ENCODE measurements at regions not wholly inside any gene's neighbourhood (a gene's known extent, or its start where the extent isn't known, plus 50 kb on each side); places are given as distances from the start of the nearest gene placed in this dataset.

DNA sequence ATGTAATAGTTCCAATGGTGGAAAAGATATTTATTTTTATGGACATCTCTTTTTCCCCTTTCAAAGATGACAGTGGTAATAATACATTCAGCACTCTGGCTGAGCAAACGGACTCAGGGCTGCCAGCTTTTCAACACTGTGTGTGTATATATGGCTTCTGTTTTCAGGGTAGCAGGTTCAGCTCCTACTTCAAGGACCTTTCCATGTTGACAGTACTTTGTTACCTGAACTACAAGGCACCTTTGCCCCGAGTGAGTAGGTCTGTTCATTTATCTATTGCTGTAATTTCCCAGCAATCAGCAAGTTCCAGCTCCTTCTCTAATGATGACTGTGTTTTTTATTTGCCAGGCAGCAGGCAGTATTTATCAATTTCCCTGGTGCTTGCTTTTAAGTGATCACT, 387.4 kb upstream of the KIF2A start:
- peak; percentile 1 for DNase-seq

- peak; percentile 49 for DNase-seq
Measured at GRCh38 chr5:61919920-61920319, 386.1 kb upstream of the KIF2A start.

DNA sequence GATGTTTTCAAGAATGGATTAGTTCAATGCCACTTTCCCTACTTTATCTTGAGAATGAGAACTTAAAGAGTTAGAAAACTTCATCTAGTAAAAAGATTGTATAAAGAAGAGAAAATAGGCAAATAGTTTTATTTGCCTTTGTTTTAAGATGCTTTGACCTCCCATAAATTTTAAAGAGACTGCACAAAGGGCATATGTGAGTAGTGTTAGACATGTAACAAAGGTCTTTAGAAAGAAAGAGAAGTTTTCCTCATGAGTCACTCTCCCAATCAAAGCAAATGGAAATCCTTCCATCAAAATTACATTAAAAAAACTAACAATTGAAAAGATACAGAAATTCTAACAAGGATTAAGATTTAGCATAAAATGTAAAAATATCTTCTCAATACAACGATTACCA, 381.8 kb upstream of the KIF2A start:
- no peak for DNase-seq

DNA sequence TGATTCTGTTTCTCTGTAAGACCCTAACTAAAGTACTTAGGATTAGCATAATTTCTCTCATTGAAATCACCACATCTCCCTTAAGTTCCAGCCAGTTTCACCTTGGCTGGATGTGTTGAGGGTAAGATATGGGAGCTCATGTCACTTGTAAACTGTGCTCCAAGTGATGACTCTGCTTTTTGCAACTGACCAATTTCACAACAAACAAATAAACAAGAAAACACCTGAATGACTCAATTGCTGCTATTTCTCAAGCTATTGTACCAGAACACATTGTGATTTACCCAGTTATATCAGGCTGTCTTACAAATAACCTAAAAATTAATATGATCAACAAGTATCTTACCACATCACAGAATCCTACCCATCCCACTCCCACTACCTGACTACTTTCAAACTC, 379.1 kb upstream of the KIF2A start:
- DNase-seq, result no peak

DNA sequence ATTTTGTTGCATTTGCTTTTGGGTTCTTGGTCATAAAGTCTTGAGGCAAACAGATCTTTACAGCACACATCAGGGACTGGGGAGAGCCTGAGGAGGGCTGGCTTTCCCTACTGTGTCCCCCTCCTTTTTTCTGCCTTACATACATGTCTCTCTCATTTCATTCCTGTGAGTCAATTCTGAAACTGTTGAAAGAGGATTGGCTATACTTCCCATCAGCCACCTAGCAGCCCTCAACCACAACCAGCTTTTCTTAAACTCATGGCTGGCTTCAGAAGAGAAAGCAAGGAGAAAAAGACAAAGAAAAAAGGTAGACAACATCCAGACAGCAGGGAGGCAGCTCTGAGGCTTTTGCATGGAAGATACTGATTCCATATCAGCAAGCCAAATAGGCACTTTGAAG, 374.8 kb upstream of the KIF2A start:
- no peak for DNase-seq

DNA sequence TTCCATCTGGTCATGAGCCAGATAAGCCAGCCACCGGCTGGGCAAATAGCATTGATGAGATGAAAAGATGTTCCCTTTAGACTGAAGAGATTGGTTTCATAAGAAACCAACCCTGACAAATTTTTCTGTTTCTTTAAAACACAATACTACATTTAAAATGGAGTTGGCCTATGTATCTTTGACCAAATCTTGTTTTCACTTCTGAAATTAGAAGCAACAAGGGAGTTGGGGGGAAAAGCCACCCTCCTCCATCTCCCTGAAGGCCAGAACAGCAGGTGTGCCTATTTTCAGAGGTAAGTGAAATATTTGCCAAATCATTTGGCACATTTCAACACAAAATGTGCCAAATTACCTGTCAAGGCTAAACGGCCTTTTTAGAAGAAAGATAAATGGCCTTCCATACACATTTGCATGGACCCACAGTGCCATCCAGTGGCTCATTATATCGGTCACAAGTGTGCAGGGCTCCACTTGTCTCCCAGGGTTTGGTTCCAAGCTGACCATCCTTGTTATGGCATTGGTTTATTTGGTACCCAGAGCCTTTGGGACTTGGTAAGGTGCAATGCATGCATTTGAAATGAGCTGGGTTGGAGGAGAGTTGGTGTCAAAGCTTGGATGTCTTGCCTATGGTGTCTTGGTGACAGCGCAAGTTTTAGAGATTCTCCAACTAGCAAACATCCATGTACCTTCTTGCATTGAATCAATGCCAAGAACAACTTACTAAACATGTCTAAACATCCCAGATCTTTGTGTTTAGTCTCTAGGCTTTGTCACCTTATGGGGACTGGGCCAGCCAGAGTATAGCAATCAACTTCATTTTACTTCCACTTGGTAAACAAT, 372.0 kb upstream of the KIF2A start:
- peak; percentile 26 for DNase-seq

- no peak for DNase-seq
Measured at GRCh38 chr5:61941637-61942036, 364.4 kb upstream of the KIF2A start.

- no peak for DNase-seq
Measured at GRCh38 chr5:61942462-61943049, 363.4 kb upstream of the KIF2A start.

- DNase-seq, result no peak
Measured at GRCh38 chr5:61943713-61944112, 362.3 kb upstream of the KIF2A start.

DNA sequence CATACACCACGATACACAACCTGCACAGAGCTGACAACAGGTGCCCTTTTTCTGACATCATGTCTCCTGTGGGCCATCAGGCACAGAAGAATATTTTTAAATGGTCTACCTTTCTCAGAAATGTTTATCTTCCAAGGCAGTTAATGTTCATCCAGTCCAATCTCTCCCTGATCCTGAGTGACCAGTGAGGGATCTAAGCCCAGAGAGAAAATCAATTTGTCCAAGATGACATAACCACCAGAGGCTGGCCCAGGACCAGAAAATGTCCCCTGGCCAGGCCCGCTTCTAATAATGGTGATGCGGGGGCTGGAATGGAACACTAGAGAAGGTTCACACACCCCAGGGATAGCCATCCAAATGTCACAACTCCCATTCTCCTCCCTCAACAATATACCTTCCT, 357.9 kb upstream of the KIF2A start:
- DNase-seq, result no peak

DNA sequence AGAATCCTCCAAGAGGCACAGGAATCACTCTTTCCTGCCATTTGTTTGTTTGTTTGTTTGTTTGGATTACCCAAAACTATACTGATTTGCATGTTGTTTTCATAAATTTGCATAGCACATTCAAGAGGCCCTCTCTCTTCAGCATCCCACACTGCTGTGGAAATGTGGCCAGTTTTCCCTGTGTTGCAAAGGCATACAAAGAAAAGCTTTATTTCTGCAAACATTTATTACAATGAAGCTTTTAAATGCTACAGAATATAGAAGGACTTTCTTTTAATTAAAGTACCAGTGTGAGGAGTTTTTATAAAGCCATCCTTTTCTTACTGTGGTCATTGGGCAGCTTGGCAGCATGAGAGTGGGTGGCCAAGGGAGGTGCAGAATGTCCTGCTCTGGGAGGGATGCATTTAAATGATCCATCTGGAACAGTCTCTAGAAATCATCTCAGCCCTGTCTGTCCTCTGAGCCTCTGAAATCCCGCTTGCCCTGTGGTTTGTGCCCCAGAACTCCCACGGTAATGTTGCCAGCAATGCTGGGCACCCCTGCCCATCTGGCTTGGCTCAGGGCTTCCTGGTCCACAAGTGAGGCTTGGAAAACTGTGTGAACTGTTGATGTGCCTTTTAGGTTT, 356.8 kb upstream of the KIF2A start:
- DNase-seq, result no peak

DNA sequence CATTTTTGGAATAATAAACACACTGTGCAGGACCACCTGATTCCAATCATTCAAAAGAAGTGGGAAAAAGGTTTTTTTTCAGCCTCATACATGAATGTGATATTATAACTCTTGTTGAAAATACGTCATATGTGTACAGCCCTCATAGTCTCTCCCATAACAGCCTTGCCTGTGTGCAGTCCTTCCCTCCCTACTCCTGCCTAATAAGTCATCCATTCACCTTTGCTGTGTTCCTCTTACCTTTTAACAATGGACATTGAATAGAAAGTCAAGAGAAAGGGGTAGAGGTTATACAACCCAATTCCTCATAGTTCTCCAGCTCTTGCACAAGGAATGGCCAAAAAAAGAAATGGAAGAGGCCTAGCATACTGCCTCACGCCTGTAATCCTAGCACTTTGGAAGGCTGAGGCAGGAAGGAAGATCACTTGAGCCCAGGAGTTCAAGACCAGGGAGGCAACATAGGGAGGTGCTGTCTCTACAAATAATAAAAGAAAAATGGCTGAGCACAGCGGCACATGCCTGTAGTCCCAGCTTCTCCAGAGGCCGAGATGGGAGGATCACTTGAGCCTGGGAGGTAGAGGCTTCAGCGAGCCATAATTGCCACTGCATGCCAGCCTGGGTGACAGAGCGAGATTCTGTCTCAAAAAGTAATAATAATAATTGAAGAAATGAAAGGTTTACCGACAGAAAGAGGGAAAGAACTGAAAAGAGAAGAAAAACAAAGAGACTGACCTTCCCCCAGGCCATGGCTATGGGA, 356.1 kb upstream of the KIF2A start:
- DNase-seq, result no peak

DNA sequence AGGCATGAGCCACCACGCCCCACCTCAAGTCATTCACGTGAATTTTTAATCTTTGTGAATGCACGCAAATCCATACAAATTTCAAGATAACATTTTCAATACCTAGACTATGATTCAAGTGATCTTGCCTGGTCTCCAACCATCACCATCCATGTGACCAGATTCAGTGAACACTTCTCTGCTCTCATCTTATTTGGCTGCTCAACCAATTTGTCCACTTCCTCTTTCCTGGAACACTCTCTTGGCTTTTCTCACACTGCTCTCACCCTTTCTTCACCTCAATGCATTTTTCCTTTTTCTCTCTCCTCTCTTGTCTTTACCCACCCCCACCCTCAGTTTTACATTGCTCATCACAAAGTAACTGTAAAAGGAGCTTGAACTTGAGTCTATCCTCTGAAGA, 354.7 kb upstream of the KIF2A start:
- no peak for DNase-seq

- no peak for DNase-seq
Measured at GRCh38 chr5:61953913-61954312, 352.1 kb upstream of the KIF2A start.

DNA sequence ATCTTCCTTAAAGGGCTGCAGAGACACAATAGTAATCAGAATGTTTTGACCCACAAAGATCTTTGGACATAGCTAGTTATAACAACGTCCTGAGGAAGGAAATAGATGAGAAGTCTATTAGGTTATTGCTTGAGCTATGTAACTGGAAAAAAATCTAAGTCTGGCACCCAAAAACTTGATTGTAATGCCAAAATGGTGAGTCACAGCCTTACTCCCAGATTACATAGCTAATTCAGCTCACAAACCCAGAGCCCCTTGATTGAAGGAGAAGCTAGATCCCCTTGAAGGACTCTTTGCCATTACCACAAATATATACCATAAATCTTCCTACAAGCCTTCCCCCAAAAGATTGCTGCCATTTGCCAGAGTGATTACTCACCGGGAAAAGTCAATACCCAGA, 341.8 kb upstream of the KIF2A start:
- DNase-seq, result no peak

DNA sequence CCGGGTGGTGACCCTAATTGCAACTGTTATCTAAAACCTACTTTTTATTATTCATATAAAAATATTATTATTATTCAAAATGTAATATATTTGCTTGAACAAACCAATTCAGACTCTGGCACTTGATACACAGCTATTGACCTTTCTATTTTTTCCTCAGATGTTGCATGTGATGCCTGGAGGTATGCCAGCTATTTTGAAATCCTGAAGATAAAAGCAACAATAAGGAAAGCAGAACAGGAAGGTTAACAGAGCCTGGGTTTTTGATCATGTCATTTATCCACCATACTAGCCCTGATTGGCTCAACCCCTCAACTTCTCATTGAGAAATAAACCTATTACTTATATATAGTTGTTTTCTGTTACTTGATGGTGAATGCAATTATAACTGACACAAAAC, 340.9 kb upstream of the KIF2A start:
- DNase-seq, result no peak

DNA sequence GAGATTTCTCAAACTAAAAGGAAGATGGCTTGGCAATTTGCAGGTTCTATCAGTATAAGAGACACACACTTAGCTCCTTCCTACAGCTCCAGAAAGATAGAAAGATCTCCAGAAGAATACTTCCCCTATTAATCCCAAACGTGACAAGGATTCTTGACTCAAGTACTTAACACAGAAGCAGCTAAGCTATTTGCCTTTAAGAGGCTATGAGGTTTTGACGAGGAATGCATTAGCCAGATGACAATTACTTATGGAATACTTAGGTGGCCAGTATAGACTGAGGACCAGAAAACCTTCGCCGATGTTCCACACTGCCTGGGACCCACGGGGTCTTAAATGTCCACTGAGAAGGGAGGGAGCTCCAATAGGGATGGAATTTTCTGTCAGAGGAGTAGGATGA, 340.5 kb upstream of the KIF2A start:
- no peak for DNase-seq

DNA sequence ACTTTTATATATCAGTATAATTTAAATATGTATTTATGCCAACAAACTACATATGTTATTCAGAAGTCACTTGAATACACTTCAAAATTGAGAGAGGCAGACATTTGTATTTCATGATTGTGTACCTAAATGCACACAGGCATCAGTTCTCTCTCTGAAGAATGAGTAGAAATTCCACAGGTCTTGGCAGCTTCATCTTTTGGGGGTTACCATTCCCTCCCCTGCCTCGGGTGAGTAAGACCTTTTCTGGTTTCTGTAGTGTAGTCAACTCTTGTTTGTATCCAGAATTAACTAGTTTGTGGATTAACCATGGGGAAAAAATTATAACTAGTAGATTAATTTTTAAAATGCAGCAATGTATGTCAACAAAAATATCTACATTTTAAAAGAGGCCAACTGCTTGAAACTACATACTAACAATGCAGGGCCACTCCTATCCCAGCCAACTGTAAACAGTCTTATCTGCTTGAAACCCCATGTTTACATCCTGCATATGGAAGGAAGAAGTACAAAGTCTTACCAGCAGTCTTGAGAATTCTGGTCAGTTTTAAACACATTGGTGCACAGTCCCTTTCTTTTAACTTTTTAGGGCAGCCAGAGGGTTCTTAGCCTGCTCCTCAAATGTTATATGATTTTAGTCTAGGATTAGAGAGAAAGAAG, 339.6 kb upstream of the KIF2A start:
- DNase-seq, result no peak

- DNase-seq, result no peak
Measured at GRCh38 chr5:61966997-61967396, 339.0 kb upstream of the KIF2A start.

- no peak for DNase-seq
Measured at GRCh38 chr5:61967681-61968080, 338.3 kb upstream of the KIF2A start.

DNA sequence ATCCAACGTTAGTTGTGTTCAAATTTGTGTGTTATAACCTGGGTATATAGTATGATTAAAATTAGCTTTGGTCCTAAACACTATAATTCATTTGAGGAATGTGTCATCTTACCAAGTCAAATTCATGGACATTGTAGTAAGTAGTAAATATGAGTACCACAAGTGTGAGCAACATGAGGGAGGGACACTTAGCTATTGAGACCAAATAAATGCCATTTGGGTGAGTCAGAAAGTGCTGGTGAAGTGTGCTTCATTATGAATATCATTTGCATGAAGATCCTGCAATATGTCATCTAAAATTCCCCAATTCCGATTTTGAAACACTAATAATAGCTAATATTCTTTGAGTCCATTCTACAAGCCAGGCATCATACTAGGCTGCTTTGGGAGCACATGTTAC, 336.7 kb upstream of the KIF2A start:
- no peak for DNase-seq

- no peak for DNase-seq
Measured at GRCh38 chr5:61969755-61970154, 336.3 kb upstream of the KIF2A start.

DNA sequence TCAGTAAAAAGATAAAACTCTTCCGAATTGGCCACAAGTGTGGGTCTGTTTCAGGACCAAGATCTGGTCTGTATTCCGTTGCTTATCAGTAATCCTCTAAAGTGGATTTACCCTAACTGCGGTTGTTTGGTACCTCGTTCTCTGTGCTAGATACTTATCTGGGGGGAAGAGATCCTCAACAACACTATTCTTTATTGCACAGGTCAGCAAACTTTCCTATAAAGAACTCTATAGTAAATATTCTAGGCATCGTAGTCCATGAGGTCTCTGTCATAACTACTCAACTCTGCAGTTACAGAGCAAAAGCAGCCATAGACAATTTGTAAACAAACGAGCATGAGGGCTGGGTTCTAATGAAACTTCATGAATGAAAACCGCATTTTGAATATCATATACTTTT, 335.8 kb upstream of the KIF2A start:
- no peak for DNase-seq

Data from DMS153 (cell line).